Keratinocyte (primary cell): ENCODE measurements at regions not wholly inside any gene's neighbourhood (a gene's known extent, or its start where the extent isn't known, plus 50 kb on each side); places are given as distances from the start of the nearest gene placed in this dataset.

ENCODE experiments used
- DNase-seq: peaks from one replicate; pipeline ENCODE4 v3.0.0-alpha.2; 2011; ENCODE audit warnings: low read depth, missing footprints, low spot score
- FAIRE-seq: peaks from 2 replicates; lab custom pipeline; 2011; peaks lifted over from hg19 to GRCh38; lab: Jason Lieb, UNC
- H2AFZ ChIP-seq: 2 replicates; pipeline ENCODE4 v1.6.0; 2012; ENCODE audit warnings: low read length, control low read depth, inconsistent platforms; ENCODE audit not compliant: control insufficient read depth
- H3K27ac ChIP-seq: 2 replicates; pipeline ENCODE4 v1.5.1; 2011; ENCODE audit warnings: low read length; ENCODE audit not compliant: control insufficient read depth, insufficient read depth
- H3K27me3 ChIP-seq: 3 replicates; pipeline ENCODE4 v1.6.0; 2011; ENCODE audit warnings: low read length; ENCODE audit not compliant: control insufficient read depth, insufficient read depth; ENCODE audit errors: extremely low read depth
- H3K36me3 ChIP-seq, 2 experiments: 2 replicates in 1 of 2; 3 replicates in 1 of 2; pipeline ENCODE4 v1.5.1; 2011; ENCODE audit warnings: low read length in 2 of 2, mild to moderate bottlenecking in 1 of 2; ENCODE audit not compliant: control insufficient read depth in 2 of 2, insufficient read depth in 2 of 2; ENCODE audit errors: extremely low read depth in 1 of 2
- H3K4me1 ChIP-seq: 3 replicates; pipeline ENCODE4 v1.5.1; 2011; ENCODE audit warnings: low read length; ENCODE audit not compliant: control insufficient read depth, insufficient read depth; ENCODE audit errors: extremely low read depth
- H3K4me2 ChIP-seq: 3 replicates; pipeline ENCODE4 v1.6.0; 2011; ENCODE audit warnings: low read depth, low read length; ENCODE audit not compliant: control insufficient read depth, insufficient read depth; ENCODE audit errors: extremely low read depth
- H3K4me3 ChIP-seq, 3 experiments: fragments of 200-600 bp in 1 of 3; sonication (generic) in 1 of 3; 2 replicates in 2 of 3; 3 replicates in 1 of 3; pipeline ENCODE4 v1.5.1; 2011 to 2016; ENCODE audit warnings: low read length in 3 of 3, mild to moderate bottlenecking in 3 of 3, control low read depth in 2 of 3, inconsistent platforms in 1 of 3, low read depth in 1 of 3, mixed read lengths in 1 of 3, mixed run types in 1 of 3, moderate library complexity in 1 of 3; ENCODE audit not compliant: control insufficient read depth in 2 of 3, insufficient read depth in 2 of 3; ENCODE audit errors: extremely low read depth in 1 of 3
- H3K79me2 ChIP-seq: 2 replicates; pipeline ENCODE4 v1.6.0; 2012; ENCODE audit warnings: low read length; ENCODE audit not compliant: control insufficient read depth, insufficient read depth
- H3K9ac ChIP-seq: 3 replicates; pipeline ENCODE4 v1.6.0; 2011; ENCODE audit warnings: low read length; ENCODE audit not compliant: control insufficient read depth, insufficient read depth; ENCODE audit errors: extremely low read depth
- H3K9me1 ChIP-seq: 3 replicates; pipeline ENCODE4 v1.6.0; 2011; ENCODE audit warnings: low read length; ENCODE audit not compliant: control insufficient read depth, insufficient read depth; ENCODE audit errors: extremely low read depth
- H3K9me3 ChIP-seq: 2 replicates; pipeline ENCODE4 v1.5.1; 2012; ENCODE audit warnings: low read depth, low read length; ENCODE audit not compliant: control insufficient read depth
- H4K20me1 ChIP-seq: 3 replicates; pipeline ENCODE4 v1.6.0; 2011; ENCODE audit warnings: low read length; ENCODE audit not compliant: control insufficient read depth, insufficient read depth; ENCODE audit errors: extremely low read depth
- CTCF ChIP-seq, 3 experiments: IDR thresholded peaks in 1 of 3; conservative IDR thresholded peaks in 1 of 3; optimal IDR thresholded peaks in 1 of 3; 2 replicates in 2 of 3; 3 replicates in 1 of 3; pipeline versions ENCODE3 to v1.5.1; 2011; ENCODE audit warnings: low read length in 3 of 3, mild to moderate bottlenecking in 3 of 3, moderate library complexity in 2 of 3, control low read depth in 1 of 3, inconsistent platforms in 1 of 3; ENCODE audit not compliant: insufficient read depth in 2 of 3; ENCODE audit errors: extremely low read depth in 1 of 3
- EZH2 ChIP-seq: IDR thresholded peaks from one replicate; pipeline ENCODE4 v1.6.1; 2012; ENCODE audit warnings: inconsistent platforms, mild to moderate bottlenecking, low read length, moderate library complexity
- dilution Hi-C: fragments of 300-500 bp; cut with MboI; formaldehyde crosslinking; loops from one replicate; pipeline ENCODE4 v1.7.0; 2020; ENCODE audit warnings: low sequenced_read_pairs; ENCODE audit not compliant: extremely low pct_ligation_motif_present

- H4K20me1 ChIP-seq: no peaks in the 10 kb centered on the region
- no peaks in the 10 kb centered on the region for H3K4me1 ChIP-seq
- no peak overlapping the region for H2AFZ ChIP-seq
- FAIRE-seq (no peak), DNase-seq (no peak)
- no peaks in the 10 kb centered on the region for H3K9me1 ChIP-seq
- no peak overlapping the region for H3K9ac ChIP-seq
- H3K27ac ChIP-seq: no peak overlapping the region
- no peaks in the 10 kb centered on the region for H3K27me3 ChIP-seq
- H3K36me3 ChIP-seq: no peaks in the 10 kb centered on the region
- H3K79me2 ChIP-seq: no peaks in the 10 kb centered on the region
- no peak overlapping the region for H3K4me3 ChIP-seq
- no peaks in the 10 kb centered on the region for H3K9me3 ChIP-seq
- dilution Hi-C loops: no loop called here
- no peak for TF ChIP-seq EZH2
- no peak for TF ChIP-seq CTCF (optimal IDR thresholded peaks at IDR 0.05 in 1 of 3, IDR thresholded peaks at IDR 0.05 in 1 of 3, conservative IDR thresholded peaks at IDR 0.05 in 1 of 3; ENCODE audit: extremely low read depth in 1 of 3, insufficient read depth in 2 of 3, low read length in 3 of 3)
- no peak overlapping the region for H3K4me2 ChIP-seq
These were observed 68.5 kb downstream of the C16orf95 start for GRCh38 chr16:87248714-87249113.

- Histone ChIP-seq H3K4me2 (no peak overlapping the region), H3K4me3 (no peak overlapping the region), H3K4me1 (no peaks in the 10 kb centered on the region), H2AFZ (no peak overlapping the region), H3K9me3 (no peaks in the 10 kb centered on the region), H3K9me1 (no peaks in the 10 kb centered on the region), H4K20me1 (no peaks in the 10 kb centered on the region), H3K27me3 (no peaks in the 10 kb centered on the region), H3K79me2 (no peaks in the 10 kb centered on the region), H3K9ac (no peak overlapping the region), H3K27ac (no peak overlapping the region), H3K36me3 (no peaks in the 10 kb centered on the region)
- TF ChIP-seq EZH2: no peak
- no peak for TF ChIP-seq CTCF (optimal IDR thresholded peaks at IDR 0.05 in 1 of 3, IDR thresholded peaks at IDR 0.05 in 1 of 3, conservative IDR thresholded peaks at IDR 0.05 in 1 of 3; ENCODE audit: extremely low read depth in 1 of 3, insufficient read depth in 2 of 3, low read length in 3 of 3)
- FAIRE-seq (no peak), DNase-seq (no peak)
- dilution Hi-C loops: no loop called here
These were observed 67.8 kb downstream of the C16orf95 start for GRCh38 chr16:87249425-87249824.
